GM23338 (cell line): ENCODE measurements at regions not wholly inside any gene's neighbourhood (a gene's known extent, or its start where the extent isn't known, plus 50 kb on each side); places are given as distances from the start of the nearest gene placed in this dataset.

Experiments used
- EZH2phosphoT487 ChIP-seq: fragments of 200-600 bp; sonication (generic); IDR thresholded peaks from one replicate; pipeline ENCODE4 v1.8.1; 2018; ENCODE audit warnings: antibody characterized with exemption; ENCODE audit not compliant: unreplicated experiment
- POLR2AphosphoS5 ChIP-seq: IDR thresholded peaks from 2 replicates; pipeline ENCODE4 v1.6.1; 2016; ENCODE audit warnings: antibody characterized with exemption, low read depth
- TF ChIP-seq, protein P1 (sequence below): IDR thresholded peaks from one replicate; pipeline ENCODE4 v1.6.1; 2018; ENCODE audit warnings: antibody characterized with exemption; ENCODE audit not compliant: unreplicated experiment
- TF ChIP-seq, protein P2 (sequence below), 2 experiments: fragments of 200-600 bp in 1 of 2; sonication (generic) in 1 of 2; conservative IDR thresholded peaks; 2 replicates each; pipeline versions ENCODE4 v1.5.1 to v1.6.1; 2016 to 2017; ENCODE audit warnings: antibody characterized with exemption in 2 of 2, low read depth in 2 of 2, mild to moderate bottlenecking in 2 of 2, moderate library complexity in 1 of 2
- TF ChIP-seq, protein P3 (sequence below): IDR thresholded peaks from 2 replicates; pipeline ENCODE4 v1.6.1; 2016; ENCODE audit warnings: antibody characterized with exemption

DNA sequence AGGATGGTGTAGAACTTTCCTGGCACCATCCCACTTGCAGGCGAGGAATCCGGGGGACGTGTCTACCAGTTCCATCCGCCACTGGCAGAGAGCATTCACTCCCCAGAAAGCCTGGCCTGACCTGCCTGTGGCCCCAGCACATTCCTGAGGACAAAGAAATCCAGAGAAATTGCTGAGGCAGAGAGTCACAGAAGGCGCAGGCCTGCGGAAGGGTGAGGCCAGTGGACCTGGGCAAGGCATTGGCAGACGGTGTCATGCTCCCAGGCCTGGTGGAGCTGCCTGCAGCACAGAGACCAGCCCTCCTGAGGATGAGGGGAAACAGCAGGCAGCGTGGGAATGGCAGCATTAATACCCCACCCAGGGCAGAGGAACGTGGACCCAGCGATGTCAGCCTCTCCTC, 81.2 kb upstream of the F3 start:
- TF ChIP-seq, protein P1, sequence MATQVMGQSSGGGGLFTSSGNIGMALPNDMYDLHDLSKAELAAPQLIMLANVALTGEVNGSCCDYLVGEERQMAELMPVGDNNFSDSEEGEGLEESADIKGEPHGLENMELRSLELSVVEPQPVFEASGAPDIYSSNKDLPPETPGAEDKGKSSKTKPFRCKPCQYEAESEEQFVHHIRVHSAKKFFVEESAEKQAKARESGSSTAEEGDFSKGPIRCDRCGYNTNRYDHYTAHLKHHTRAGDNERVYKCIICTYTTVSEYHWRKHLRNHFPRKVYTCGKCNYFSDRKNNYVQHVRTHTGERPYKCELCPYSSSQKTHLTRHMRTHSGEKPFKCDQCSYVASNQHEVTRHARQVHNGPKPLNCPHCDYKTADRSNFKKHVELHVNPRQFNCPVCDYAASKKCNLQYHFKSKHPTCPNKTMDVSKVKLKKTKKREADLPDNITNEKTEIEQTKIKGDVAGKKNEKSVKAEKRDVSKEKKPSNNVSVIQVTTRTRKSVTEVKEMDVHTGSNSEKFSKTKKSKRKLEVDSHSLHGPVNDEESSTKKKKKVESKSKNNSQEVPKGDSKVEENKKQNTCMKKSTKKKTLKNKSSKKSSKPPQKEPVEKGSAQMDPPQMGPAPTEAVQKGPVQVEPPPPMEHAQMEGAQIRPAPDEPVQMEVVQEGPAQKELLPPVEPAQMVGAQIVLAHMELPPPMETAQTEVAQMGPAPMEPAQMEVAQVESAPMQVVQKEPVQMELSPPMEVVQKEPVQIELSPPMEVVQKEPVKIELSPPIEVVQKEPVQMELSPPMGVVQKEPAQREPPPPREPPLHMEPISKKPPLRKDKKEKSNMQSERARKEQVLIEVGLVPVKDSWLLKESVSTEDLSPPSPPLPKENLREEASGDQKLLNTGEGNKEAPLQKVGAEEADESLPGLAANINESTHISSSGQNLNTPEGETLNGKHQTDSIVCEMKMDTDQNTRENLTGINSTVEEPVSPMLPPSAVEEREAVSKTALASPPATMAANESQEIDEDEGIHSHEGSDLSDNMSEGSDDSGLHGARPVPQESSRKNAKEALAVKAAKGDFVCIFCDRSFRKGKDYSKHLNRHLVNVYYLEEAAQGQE, result no peak
- TF ChIP-seq, protein P2, sequence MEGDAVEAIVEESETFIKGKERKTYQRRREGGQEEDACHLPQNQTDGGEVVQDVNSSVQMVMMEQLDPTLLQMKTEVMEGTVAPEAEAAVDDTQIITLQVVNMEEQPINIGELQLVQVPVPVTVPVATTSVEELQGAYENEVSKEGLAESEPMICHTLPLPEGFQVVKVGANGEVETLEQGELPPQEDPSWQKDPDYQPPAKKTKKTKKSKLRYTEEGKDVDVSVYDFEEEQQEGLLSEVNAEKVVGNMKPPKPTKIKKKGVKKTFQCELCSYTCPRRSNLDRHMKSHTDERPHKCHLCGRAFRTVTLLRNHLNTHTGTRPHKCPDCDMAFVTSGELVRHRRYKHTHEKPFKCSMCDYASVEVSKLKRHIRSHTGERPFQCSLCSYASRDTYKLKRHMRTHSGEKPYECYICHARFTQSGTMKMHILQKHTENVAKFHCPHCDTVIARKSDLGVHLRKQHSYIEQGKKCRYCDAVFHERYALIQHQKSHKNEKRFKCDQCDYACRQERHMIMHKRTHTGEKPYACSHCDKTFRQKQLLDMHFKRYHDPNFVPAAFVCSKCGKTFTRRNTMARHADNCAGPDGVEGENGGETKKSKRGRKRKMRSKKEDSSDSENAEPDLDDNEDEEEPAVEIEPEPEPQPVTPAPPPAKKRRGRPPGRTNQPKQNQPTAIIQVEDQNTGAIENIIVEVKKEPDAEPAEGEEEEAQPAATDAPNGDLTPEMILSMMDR (conservative IDR thresholded peaks at IDR 0.05; ENCODE audit: low read depth in 2 of 2), result no peak
- TF ChIP-seq POLR2AphosphoS5 (no peak), EZH2phosphoT487 (no peak)
- TF ChIP-seq, protein P3, sequence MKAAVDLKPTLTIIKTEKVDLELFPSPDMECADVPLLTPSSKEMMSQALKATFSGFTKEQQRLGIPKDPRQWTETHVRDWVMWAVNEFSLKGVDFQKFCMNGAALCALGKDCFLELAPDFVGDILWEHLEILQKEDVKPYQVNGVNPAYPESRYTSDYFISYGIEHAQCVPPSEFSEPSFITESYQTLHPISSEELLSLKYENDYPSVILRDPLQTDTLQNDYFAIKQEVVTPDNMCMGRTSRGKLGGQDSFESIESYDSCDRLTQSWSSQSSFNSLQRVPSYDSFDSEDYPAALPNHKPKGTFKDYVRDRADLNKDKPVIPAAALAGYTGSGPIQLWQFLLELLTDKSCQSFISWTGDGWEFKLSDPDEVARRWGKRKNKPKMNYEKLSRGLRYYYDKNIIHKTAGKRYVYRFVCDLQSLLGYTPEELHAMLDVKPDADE, result no peak
